Lower lobe of right lung (tissue), 2 donors: ENCODE measurements at regions not wholly inside any gene's neighbourhood (a gene's known extent, or its start where the extent isn't known, plus 50 kb on each side); places are given as distances from the start of the nearest gene placed in this dataset.

Experiments used
- ATAC-seq, 2 donors: fragments of 200-7000 bp; cut with Tn5 transposase; one replicate each; pipeline ENCODE4 v1.9.1; 2020 to 2022; ENCODE audit warnings: mild to moderate bottlenecking in 2 of 2, moderate library complexity in 2 of 2
- DNase-seq: peaks from one replicate; pipeline ENCODE4 v3.0.0-alpha.2; 2020
- H3K27ac ChIP-seq: fragments of 200-600 bp; one replicate; pipeline ENCODE4 v1.8.0; 2022
- H3K27me3 ChIP-seq: fragments of 200-600 bp; one replicate; pipeline ENCODE4 v1.8.0; 2022; ENCODE audit warnings: low read depth
- H3K36me3 ChIP-seq: fragments of 200-600 bp; one replicate; pipeline ENCODE4 v1.8.0; 2022; ENCODE audit warnings: mild to moderate bottlenecking
- H3K4me1 ChIP-seq: fragments of 200-600 bp; one replicate; pipeline ENCODE4 v1.8.0; 2022
- H3K4me3 ChIP-seq: fragments of 200-600 bp; one replicate; pipeline ENCODE4 v1.8.0; 2022; ENCODE audit warnings: mild to moderate bottlenecking
- H3K9me3 ChIP-seq: fragments of 200-600 bp; one replicate; pipeline ENCODE4 v1.8.0; 2022
- CTCF ChIP-seq: fragments of 200-600 bp; IDR thresholded peaks from one replicate; pipeline ENCODE4 v1.8.0; 2022; ENCODE audit warnings: antibody characterized with exemption, mild to moderate bottlenecking
- intact Hi-C: fragments of 100-400 bp; cut with DNase I; formaldehyde crosslinking; loops from one replicate; pipeline ENCODE4 v1.11.0; 2022
- donor health status: DM: no; HTN: yes; CAD: no; lungs with severe emphysema.

GRCh38 chr5:104171958-104172690 lies 609.5 kb upstream of the NUDT12 start:
- Histone ChIP-seq H3K4me3 (no peak overlapping the region), H3K9me3 (no peaks in the 10 kb centered on the region), H3K27me3 (no peaks in the 10 kb centered on the region), H3K36me3 (no peaks in the 10 kb centered on the region), H3K27ac (no peak overlapping the region), H3K4me1 (no peaks in the 10 kb centered on the region)
- TF ChIP-seq CTCF = no peak
- intact Hi-C loops = no loop called here
- ATAC-seq (no peak), DNase-seq (no peak)

GRCh38 chr5:104170926-104171325 lies 608.3 kb upstream of the NUDT12 start:
- DNase-seq = no peak
- intact Hi-C loops = no loop called here

GRCh38 chr5:104146652-104147051 lies 584.1 kb upstream of the NUDT12 start:
- H3K27me3 ChIP-seq = no peaks in the 10 kb centered on the region
- H3K9me3 ChIP-seq = no peaks in the 10 kb centered on the region
- TF ChIP-seq CTCF = no peak
- intact Hi-C loops = no loop called here
- ATAC-seq (no peak), DNase-seq (no peak)
- no peaks in the 10 kb centered on the region for H3K4me1 ChIP-seq
- no peaks in the 10 kb centered on the region for H3K36me3 ChIP-seq
- no peak overlapping the region for H3K27ac ChIP-seq
- H3K4me3 ChIP-seq = no peak overlapping the region

More at GRCh38 chr5:104170926-104171325, 608.3 kb upstream of the NUDT12 start:
- no peaks in the 10 kb centered on the region for H3K36me3 ChIP-seq
- ATAC-seq = no peak
- no peak overlapping the region for H3K4me3 ChIP-seq
- H3K27me3 ChIP-seq = no peaks in the 10 kb centered on the region
- no peaks in the 10 kb centered on the region for H3K4me1 ChIP-seq
- H3K9me3 ChIP-seq = no peaks in the 10 kb centered on the region
- no peak overlapping the region for H3K27ac ChIP-seq
- no peak for TF ChIP-seq CTCF

- H3K27ac ChIP-seq = no peak overlapping the region
- TF ChIP-seq CTCF = no peak
- DNase-seq = no peak
- no peaks in the 10 kb centered on the region for H3K36me3 ChIP-seq
- intact Hi-C loops = no loop called here
- ATAC-seq = no peak
- H3K4me1 ChIP-seq = no peaks in the 10 kb centered on the region
- no peaks in the 10 kb centered on the region for H3K9me3 ChIP-seq
- no peaks in the 10 kb centered on the region for H3K27me3 ChIP-seq
- no peak overlapping the region for H3K4me3 ChIP-seq
These were observed 577.3 kb upstream of the NUDT12 start for GRCh38 chr5:104139840-104140239.

- Histone ChIP-seq H3K9me3 (no peaks in the 10 kb centered on the region), H3K4me3 (no peak overlapping the region), H3K27ac (no peak overlapping the region), H3K36me3 (no peaks in the 10 kb centered on the region), H3K4me1 (no peaks in the 10 kb centered on the region), H3K27me3 (no peaks in the 10 kb centered on the region)
- intact Hi-C loops = no loop called here
- no peak for TF ChIP-seq CTCF
- ATAC-seq (no peak), DNase-seq (no peak)
These were observed 567.7 kb upstream of the NUDT12 start for GRCh38 chr5:104130320-104130719.
